Epithelial cell of proximal tubule (primary cell): ENCODE measurements at regions not wholly inside any gene's neighbourhood (a gene's known extent, or its start where the extent isn't known, plus 50 kb on each side); places are given as distances from the start of the nearest gene placed in this dataset.
A peak's percentile ranks its signal among the peaks of the same experiment; 100 is the strongest.
"Not testable (repeated sequence)": the region's sequence is repeated elsewhere in the genome, so short reads cannot be mapped to it uniquely, and the experiment has no call there.

Experiments used
- DNase-seq: peaks from one replicate; pipeline ENCODE4 v3.0.0-alpha.2; 2011; ENCODE audit warnings: low read depth
- H3K4me3 ChIP-seq: 2 replicates; pipeline ENCODE4 v1.5.1; 2011; ENCODE audit warnings: low read depth, mild to moderate bottlenecking, low read length
- CTCF ChIP-seq: conservative IDR thresholded peaks from 2 replicates; pipeline ENCODE4 v1.5.1; 2012; ENCODE audit warnings: low read depth, mild to moderate bottlenecking, low read length

GRCh38 chr1:218517459-218517858, 172.3 kb downstream of the TGFB2 start:
- DNase-seq: no peak
- TF ChIP-seq CTCF: no peak
- H3K4me3 ChIP-seq: no peak overlapping the region

DNA sequence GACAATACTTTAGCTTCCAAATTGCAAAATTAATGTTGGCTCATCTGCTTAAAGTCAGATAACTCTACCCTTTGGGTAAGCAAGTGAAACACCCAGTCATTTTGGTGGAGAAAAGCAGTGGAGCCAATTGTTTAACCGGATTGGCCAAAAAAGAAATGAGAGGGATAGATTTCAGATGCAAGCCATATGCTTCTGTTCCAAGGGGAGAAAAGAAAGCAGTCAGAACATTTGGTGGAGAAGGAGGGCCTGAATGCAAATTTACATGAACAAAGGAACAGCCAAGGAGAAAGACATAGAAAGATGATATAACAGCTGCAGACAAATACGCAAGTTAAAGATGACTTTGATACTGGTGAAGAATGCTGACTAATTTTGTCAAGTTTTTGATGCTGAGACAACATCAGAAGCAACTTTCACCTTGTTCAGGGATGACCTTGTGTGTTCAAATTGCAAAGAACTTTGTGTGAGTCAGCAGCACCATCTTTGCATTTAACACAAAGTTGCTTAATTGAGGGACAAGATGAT, 173.1 kb downstream of the TGFB2 start:
- H3K4me3 ChIP-seq: no peak overlapping the region
- no peak for TF ChIP-seq CTCF
- no peak for DNase-seq

- not testable (repeated sequence) for DNase-seq, H3K4me3 ChIP-seq
These were observed 175.5 kb downstream of the TGFB2 start for GRCh38 chr1:218520646-218521045.

- TF ChIP-seq CTCF: peak; percentile 82
- no peak overlapping the region for H3K4me3 ChIP-seq
- DNase-seq: no peak
These were observed 176.5 kb downstream of the TGFB2 start for GRCh38 chr1:218521414-218522169.

- DNase-seq: no peak
- no peak overlapping the region for H3K4me3 ChIP-seq
- TF ChIP-seq CTCF: no peak
These were observed 179.4 kb downstream of the TGFB2 start for GRCh38 chr1:218524526-218524925.

DNA sequence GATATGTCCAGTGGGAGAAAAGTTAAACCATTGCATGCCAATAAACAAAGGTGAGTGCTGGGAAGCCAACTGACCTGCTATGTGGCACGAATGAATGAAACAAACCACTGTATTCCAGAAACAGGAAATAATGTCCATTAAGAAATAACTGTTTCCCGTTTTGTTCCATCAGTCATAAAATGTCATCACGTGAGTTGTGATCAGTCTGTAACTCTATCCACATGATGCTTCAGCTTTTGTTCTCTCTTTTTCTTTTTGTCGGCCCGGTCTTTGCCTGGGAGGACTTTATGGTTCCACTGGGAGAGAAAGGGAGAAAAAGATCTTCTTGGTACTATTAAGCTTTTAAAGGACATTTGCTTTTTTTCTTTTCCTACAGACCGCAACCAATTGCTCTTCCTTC, 179.9 kb downstream of the TGFB2 start:
- TF ChIP-seq CTCF: no peak
- no peak for DNase-seq
- H3K4me3 ChIP-seq: no peak overlapping the region

DNA sequence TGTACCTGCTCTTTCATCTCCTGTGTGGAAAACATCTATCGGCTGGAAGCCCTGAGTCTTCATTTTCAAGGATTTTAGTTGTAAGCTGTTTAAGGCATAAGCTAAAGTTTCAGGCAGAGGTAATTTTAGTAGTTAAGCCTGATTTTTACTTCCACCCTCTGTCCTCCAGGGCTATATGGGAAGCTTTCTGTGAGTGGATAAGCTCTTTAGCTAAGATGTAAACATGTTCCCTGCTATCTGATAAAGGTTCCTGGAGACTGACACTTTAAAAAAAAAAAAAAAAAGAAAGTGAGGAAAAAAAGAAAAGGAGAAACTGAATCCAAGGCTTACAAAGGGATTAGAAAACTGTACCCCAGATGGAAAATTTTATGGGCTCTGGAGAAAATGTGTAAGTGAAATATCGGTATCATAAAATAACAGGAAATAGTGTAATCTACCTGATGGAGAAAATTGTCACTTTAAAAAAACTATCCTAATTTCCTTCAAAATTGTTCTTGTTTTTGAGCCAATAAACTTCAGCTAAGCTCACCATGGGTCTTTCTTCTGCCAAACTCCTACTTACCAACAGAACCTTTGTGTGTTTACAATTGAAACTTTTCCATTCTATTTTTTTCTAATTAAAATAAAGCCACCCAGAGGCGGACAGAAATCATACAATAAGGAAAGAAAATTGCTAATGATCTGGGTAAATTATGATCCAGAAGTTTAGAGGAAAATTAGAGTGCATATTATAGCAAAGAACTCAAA, 180.5 kb downstream of the TGFB2 start:
- no peak overlapping the region for H3K4me3 ChIP-seq
- no peak for TF ChIP-seq CTCF
- no peak for DNase-seq
